Right lobe of liver (tissue), 6 donors: ENCODE measurements at regions not wholly inside any gene's neighbourhood (a gene's known extent, or its start where the extent isn't known, plus 50 kb on each side); places are given as distances from the start of the nearest gene placed in this dataset.

Experiments used
- ATAC-seq, 4 donors: fragments of 200-7000 bp; cut with Tn5 transposase; one replicate each; pipeline ENCODE4 v1.9.1; 2020; ENCODE audit warnings: mild to moderate bottlenecking in 4 of 4, moderate library complexity in 4 of 4
- DNase-seq, 3 donors: peaks; one replicate each; pipeline ENCODE4 v3.0.0-alpha.2; 2020
- H3K27ac ChIP-seq, 3 donors: fragments of 200-600 bp; one replicate each; pipeline ENCODE4 v1.8.0; 2022
- H3K27me3 ChIP-seq, 2 donors: fragments of 200-600 bp; one replicate each; pipeline ENCODE4 v1.8.0; 2022
- H3K36me3 ChIP-seq, 4 donors: fragments of 200-600 bp; sonication (generic) in 1 of 4; one replicate each; pipeline versions ENCODE4 v1.5.1 to v1.8.0; 2017 to 2022; ENCODE audit warnings: control low read depth in 1 of 4
- H3K4me1 ChIP-seq, 4 donors: fragments of 200-600 bp; sonication (generic) in 1 of 4; one replicate each; pipeline versions ENCODE4 v1.5.1 to v1.8.0; 2017 to 2022; ENCODE audit warnings: control low read depth in 1 of 4
- H3K4me3 ChIP-seq, 3 donors: fragments of 200-600 bp; one replicate each; pipeline ENCODE4 v1.8.0; 2022
- H3K9me3 ChIP-seq, 4 donors: fragments of 200-600 bp; sonication (generic) in 1 of 4; one replicate each; pipeline versions ENCODE4 v1.5.1 to v1.8.0; 2017 to 2022; ENCODE audit warnings: control low read depth in 1 of 4
- CTCF ChIP-seq, 4 donors: fragments of 200-600 bp in 3 of 4; fragments of 450-650 bp in 1 of 4; IDR thresholded peaks; one replicate each; pipeline versions ENCODE4 v1.5.1 to v1.8.0; 2016 to 2022; ENCODE audit warnings: antibody characterized with exemption in 4 of 4, mild to moderate bottlenecking in 2 of 4
- POLR2A ChIP-seq: fragments of 450-650 bp; IDR thresholded peaks from one replicate; pipeline ENCODE4 v1.6.1; 2017; ENCODE audit warnings: antibody characterized with exemption, mild to moderate bottlenecking
- WGBS: methylation state at CpG from one replicate; pipeline ENCODE4 v1.1.6; 2018; ENCODE audit warnings: low coverage, low lambda C conversion rate; ENCODE audit not compliant: insufficient coverage; ENCODE audit errors: missing lambda C conversion rate; 5-methylcytosine and 5-hydroxymethylcytosine counted together
- intact Hi-C, 2 donors: fragments of 100-400 bp; cut with DNase I; formaldehyde crosslinking; loops; one replicate each; pipeline versions ENCODE4 v1.11.2 to v1.14.1; 2022
- donor health status: DM: no; HTN: yes; CAD: no.
- donor health status: DM: no; HTN: no; CAD: no.
- donor health status: DM: no; HTN: no; CAD: no.
- donor health status: DM: no; HTN: yes; CAD: no.
- donor health status: DM: no; HTN: yes; CAD: no.

- Histone ChIP-seq H3K36me3 (no peaks in the 10 kb centered on the region), H3K4me3 (no peak overlapping the region), H3K9me3 (no peaks in the 10 kb centered on the region), H3K27ac (no peak overlapping the region), H3K27me3 (no peaks in the 10 kb centered on the region), H3K4me1 (no peaks in the 10 kb centered on the region)
- TF ChIP-seq CTCF (IDR thresholded peaks at IDR 0.05), result no peak
- WGBS, result 57% methylated on average over 5 of the region's 5 CpGs
- DNase-seq (no peak), ATAC-seq (no peak)
- intact Hi-C loops, result no loop called here
Measured at GRCh38 chr2:67867735-67868134, 195.1 kb downstream of the C1D start.

- no peak for DNase-seq
- TF ChIP-seq CTCF (IDR thresholded peaks at IDR 0.05) (no peak), POLR2A (no peak)
Measured at GRCh38 chr2:67871686-67872412, 191.0 kb downstream of the C1D start.

GRCh38 chr2:67872481-67872880, 190.3 kb downstream of the C1D start:
- DNase-seq, result no peak
- no peaks in the 10 kb centered on the region for H3K36me3 ChIP-seq
- intact Hi-C loops, result no loop called here
- ATAC-seq, result no peak
- H3K4me1 ChIP-seq, result no peaks in the 10 kb centered on the region
- H3K27me3 ChIP-seq, result no peaks in the 10 kb centered on the region
- H3K27ac ChIP-seq, result no peak overlapping the region
- H3K4me3 ChIP-seq, result no peak overlapping the region
- WGBS, result 73% methylated on average over 2 of the region's 2 CpGs
- TF ChIP-seq POLR2A, result no peak
- TF ChIP-seq CTCF (IDR thresholded peaks at IDR 0.05), result no peak
- no peaks in the 10 kb centered on the region for H3K9me3 ChIP-seq

More at GRCh38 chr2:67871686-67872412, 191.0 kb downstream of the C1D start:
- intact Hi-C loops, result no loop called here
- 33% methylated on average over 12 of the region's 13 CpGs for WGBS
- no peak overlapping the region for H3K4me3 ChIP-seq
- no peaks in the 10 kb centered on the region for H3K36me3 ChIP-seq
- H3K4me1 ChIP-seq, result no peaks in the 10 kb centered on the region
- no peak for ATAC-seq
- no peaks in the 10 kb centered on the region for H3K27me3 ChIP-seq
- no peak overlapping the region for H3K27ac ChIP-seq
- H3K9me3 ChIP-seq, result no peaks in the 10 kb centered on the region

GRCh38 chr2:67873916-67874315, 188.9 kb downstream of the C1D start:
- intact Hi-C loops, result no loop called here
- no peaks in the 10 kb centered on the region for H3K27me3 ChIP-seq
- no peak for TF ChIP-seq POLR2A
- TF ChIP-seq CTCF (IDR thresholded peaks at IDR 0.05), result no peak

More at GRCh38 chr2:67873916-67874315, 188.9 kb downstream of the C1D start:
- 64% methylated on average over 3 of the region's 3 CpGs for WGBS
- no peak for ATAC-seq
- H3K27ac ChIP-seq, result no peak overlapping the region
- no peaks in the 10 kb centered on the region for H3K4me1 ChIP-seq
- H3K9me3 ChIP-seq, result no peaks in the 10 kb centered on the region
- H3K4me3 ChIP-seq, result no peak overlapping the region
- no peak for DNase-seq
- no peaks in the 10 kb centered on the region for H3K36me3 ChIP-seq
